Fibroblast of skin of back (primary cell): ENCODE measurements at regions not wholly inside any gene's neighbourhood (a gene's known extent, or its start where the extent isn't known, plus 50 kb on each side); places are given as distances from the start of the nearest gene placed in this dataset.
"Not testable (repeated sequence)": the region's sequence is repeated elsewhere in the genome, so short reads cannot be mapped to it uniquely, and the experiment has no call there.

Source experiments
- DNase-seq: peaks from one replicate; pipeline ENCODE4 v3.0.0-alpha.2; 2013

DNA sequence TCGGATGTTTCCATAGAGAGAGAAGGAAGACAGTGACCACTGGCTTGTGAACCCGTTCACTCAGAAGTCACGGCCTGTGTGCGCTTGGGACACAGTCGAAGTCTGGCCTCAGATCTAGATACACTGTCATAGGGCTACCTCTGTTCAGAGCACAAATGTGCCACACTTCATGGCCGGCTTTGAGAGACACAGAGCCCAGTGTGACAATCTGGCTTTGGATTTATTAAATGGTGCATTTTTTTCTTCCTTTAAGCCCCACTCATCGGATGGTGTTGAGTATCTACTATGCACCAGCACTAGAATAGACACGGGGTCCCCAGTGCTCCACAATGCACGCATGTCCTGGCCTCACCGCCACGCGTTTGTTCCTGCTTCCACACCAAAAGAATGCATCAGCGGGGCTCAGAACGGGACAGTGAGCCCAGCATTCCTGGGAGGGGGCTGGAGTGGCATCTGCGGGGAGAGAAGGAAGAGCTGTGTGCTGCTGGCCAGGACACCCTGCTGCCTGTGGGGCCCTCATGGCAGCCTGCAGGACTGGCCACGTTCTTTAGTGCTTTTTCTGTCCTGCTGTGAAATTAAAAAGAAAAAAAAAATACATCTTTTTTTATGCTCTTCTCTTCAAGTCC lies 738.9 kb upstream of the SALL3 start:
- no peak for DNase-seq

GRCh38 chr18:78241535-78242253 lies 737.9 kb upstream of the SALL3 start:
- no peak for DNase-seq

GRCh38 chr18:78242254-78242643 lies 737.4 kb upstream of the SALL3 start:
- DNase-seq = no peak

DNA sequence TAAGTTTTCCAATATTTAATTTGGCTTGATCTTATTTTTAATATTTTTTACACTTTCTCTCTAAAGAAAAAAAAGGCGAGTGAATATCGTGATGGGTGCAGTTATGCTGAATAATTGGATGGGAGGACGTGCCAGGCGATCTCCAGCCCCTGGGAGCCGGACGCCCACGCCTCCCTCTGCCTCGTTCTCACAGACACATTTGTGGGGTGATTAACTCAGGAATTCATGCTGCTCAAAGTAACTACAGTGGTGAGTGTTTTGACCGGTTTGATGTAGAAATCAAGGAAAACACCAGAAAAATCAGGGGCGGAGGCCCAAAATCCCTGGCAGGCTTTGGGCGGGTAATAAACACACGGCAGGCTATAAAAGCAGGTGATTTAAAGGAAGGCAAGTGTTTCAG lies 736.8 kb upstream of the SALL3 start:
- DNase-seq = no peak

DNA sequence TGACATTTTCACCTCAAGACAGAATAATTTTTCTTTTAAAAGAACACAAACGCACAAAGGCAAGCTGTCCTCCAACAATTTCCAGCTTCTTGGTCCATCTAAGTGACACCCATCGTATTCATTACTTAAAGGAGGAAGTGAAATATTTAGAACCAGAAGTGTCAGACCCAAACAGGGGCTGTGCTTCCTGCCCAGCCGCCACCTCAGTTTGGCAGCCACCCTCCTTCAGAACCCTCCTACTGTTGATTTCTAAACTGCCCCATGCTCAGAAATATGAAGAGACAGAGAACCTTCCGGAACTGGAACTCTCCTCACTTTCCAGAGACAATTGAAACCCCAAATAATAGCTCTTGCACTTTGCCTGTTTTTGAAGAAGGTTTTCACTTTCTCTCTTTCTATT lies 734.8 kb upstream of the SALL3 start:
- no peak for DNase-seq

DNA sequence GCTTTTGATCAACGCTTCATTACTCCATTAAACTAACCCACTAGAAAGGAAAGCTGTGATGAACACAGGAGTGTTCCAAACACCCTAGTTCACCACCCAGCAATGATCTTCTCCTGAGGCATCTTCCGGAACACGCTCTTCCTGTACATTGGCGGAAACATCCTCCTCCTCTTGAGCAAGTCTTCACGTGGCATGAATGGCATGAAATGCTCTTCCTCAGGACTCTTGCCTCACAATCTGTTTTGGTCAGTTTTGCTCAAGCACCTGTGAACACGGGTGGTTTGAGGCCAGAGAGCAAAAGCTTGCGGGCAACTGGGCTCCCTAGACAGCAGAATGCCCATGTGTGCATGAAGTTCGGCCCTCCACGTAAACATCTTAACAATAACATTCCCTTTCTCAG lies 734.2 kb upstream of the SALL3 start:
- no peak for DNase-seq

DNA sequence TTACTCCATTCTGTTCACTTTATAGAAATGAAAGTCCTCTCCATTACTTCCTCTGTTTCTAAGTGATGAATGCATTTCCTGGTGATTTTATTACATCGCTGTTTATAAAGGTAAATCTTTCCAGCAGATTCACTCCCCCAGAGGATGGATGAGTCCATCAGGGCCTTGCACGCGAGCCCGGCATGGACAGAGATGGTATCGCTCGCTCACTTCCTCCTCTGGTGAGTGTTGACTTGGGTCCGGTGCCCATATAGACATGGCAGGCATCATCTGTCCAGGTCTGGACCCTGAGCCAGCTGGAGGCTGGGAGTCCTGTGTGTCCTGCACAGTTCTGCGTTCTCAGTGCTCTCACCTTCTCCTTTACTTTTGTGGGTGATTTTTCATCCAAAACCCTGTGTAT lies 733.6 kb upstream of the SALL3 start:
- DNase-seq = no peak

- DNase-seq = no peak
Measured at GRCh38 chr18:78246588-78246987, 733.0 kb upstream of the SALL3 start.

DNA sequence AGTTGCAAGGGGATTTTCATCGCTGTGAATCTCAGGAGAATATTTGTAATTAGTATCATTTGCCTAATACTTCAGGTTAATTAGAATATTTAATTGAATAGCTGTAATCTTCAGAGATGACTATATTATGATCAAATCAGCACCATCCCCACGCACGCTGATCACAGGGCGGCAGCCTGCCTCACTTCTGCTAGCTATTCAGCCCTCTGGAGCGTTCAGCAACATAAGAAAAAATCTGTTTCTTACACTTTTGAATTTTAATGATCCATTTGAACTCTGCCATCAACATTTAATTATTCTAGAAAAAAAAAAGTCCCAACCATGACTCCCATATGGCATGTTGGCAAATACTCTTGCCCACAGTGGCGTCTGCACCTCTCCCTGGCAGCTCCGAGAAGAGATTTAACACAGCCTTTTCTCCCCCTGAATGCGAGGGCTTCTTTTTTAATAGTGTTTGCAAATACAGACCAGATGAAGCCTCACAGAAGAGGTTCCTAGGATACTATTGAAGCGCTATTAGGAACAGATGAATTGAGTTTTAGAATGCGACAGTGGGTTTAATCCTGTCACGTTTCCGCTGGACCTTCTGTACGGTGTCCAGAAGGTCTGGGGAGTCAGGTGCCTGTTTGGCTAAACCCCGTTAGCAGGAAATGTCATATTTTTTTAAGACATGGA lies 731.9 kb upstream of the SALL3 start:
- DNase-seq = no peak

- DNase-seq = no peak
Measured at GRCh38 chr18:78255013-78255412, 724.6 kb upstream of the SALL3 start.

GRCh38 chr18:78268226-78268988 lies 711.2 kb upstream of the SALL3 start:
- no peak for DNase-seq

DNA sequence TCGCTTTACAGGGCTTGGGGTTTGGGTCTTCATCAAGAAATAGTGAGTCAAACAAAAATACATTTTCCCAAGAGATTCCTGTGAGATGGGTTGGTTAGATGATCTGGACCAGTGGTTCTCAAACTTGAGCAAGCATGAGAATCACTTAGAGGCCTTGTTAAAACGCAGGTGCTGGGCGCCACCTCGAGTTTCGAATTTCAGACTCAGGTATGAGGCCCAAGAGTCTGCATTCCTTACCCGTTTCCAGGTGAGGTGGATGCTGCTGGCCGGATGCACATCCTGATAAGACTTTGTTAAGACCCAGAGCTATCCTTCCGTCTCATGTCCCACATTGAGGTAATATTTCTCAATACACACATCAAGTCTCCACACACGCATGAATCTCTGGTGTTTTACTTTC lies 707.8 kb upstream of the SALL3 start:
- no peak for DNase-seq

DNA sequence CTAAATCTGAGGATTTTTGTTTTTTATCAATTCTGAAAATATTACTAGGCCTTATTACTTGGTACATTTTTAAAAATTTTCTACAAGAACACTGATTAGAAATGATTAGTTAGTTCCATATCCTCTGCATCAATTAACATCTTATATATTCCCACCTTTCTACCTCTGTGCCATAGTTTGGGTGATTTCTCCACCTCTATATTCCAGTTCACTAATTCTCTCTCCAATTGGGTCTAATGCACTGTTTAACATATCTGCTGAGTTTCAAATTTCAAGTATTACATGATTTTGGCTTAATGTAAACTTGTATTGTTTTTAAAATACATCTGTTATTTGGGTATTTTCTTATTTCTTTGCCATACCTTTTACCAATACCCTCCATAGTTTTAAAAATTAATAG lies 705.7 kb upstream of the SALL3 start:
- DNase-seq = no peak

- not testable (repeated sequence) for DNase-seq
Measured at GRCh38 chr18:78283425-78283824, 696.2 kb upstream of the SALL3 start.

GRCh38 chr18:78292618-78293380 lies 686.8 kb upstream of the SALL3 start:
- DNase-seq = no peak

- DNase-seq = no peak
Measured at GRCh38 chr18:78293540-78293939, 686.1 kb upstream of the SALL3 start.

DNA sequence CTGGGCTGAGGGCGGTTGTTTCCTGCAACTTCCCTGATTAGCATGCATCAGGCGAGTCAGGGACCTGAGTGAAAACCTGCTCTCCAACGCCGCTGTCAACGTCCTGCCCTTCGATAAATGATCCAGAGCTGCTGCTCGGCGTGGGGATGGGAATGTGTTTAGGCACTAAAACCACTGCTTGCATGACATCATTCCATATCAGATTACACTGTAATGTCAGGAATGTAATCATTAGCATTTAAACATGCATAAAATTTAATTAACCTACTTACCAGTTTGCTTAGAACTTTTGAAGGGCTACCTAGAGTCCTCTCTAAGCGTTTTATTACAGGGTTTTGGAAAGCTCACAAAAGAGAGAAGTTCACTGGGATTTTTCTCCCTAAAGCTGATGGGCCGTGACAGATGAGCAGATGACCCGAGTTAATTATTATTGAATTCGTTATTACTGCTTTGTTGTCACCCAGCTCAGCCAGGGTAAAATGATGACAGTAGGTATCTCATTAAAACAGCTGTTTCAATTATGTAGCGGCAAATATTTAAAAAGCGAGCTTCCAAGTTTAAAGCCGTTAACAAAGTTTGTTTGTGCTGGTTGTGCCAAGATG lies 685.6 kb upstream of the SALL3 start:
- no peak for DNase-seq

DNA sequence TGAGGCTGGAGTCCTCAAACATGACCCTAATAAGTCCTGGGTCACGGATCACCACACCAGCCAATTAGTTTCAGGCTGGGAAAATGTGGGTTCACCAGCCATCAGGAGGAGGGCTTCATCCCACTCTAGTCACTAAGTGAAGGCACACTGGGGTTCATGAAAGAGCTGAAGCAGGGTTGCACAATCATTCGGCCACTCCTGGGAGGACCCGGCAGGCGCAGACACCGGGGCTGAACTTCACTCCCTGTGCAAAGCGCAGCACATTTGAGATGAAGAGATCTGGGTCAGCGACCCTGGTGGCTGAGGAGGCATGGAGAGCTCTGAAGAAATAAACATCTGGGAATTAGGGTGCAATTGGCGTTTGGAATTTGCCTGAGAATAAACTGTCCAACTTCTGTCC lies 684.4 kb upstream of the SALL3 start:
- no peak for DNase-seq

DNA sequence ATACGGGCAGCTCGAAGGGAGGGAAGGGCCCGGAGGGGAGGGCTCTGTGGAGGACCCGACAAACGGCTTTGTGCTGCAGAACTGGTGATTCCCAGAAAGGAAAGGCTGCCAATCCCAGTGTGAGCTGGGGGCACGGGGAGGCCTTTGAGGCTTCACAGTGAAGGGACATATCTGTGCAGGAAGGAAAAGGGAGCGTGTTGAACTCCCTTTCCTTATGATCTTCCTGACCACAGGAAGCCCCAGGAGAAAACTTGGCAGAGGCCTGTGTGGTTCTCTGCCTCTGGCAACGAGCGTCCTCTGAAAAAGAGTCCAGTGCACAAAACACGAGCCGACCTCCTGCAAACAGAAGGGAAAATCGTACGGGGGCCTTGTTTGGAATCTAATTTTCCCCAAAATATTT lies 683.5 kb upstream of the SALL3 start:
- no peak for DNase-seq

GRCh38 chr18:78297048-78297447 lies 682.6 kb upstream of the SALL3 start:
- no peak for DNase-seq

GRCh38 chr18:78303519-78304191 lies 676.0 kb upstream of the SALL3 start:
- no peak for DNase-seq
